Breast epithelium (tissue), 3 donors: ENCODE measurements at regions not wholly inside any gene's neighbourhood (a gene's known extent, or its start where the extent isn't known, plus 50 kb on each side); places are given as distances from the start of the nearest gene placed in this dataset.

ENCODE experiments used
- POLR2AphosphoS5 ChIP-seq, 3 donors: sonication (generic); formaldehyde crosslinking; IDR thresholded peaks; one replicate each; pipeline ENCODE4 v1.6.1; 2017; ENCODE audit warnings: antibody characterized with exemption in 3 of 3
- TF ChIP-seq, protein P1 (sequence below), 3 donors: fragments of 450-650 bp; IDR thresholded peaks; one replicate each; pipeline ENCODE4 v1.5.1; 2016 to 2017; ENCODE audit warnings: antibody characterized with exemption in 3 of 3, mild to moderate bottlenecking in 3 of 3, moderate library complexity in 3 of 3

DNA sequence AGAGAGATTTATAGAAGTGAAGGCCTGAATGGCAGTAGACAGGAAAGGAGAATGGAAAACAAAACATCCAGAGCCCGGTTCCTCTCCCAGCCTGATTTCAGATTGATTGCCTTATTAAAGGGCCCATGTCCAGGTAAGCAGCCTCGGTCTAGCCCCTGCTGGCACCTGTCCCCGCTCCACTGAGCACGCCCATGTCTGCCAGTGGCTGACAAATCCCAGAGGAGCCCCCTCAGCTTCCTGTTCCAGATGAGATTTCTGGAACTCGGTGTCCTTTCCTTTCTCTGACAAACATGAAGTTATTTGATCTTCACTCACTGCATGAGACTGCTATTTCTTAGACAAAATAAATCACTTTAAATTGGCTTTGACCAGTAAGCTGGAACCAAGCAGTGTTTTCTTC is 187.0 kb upstream of the ADCY2 start:
- TF ChIP-seq, protein P1, sequence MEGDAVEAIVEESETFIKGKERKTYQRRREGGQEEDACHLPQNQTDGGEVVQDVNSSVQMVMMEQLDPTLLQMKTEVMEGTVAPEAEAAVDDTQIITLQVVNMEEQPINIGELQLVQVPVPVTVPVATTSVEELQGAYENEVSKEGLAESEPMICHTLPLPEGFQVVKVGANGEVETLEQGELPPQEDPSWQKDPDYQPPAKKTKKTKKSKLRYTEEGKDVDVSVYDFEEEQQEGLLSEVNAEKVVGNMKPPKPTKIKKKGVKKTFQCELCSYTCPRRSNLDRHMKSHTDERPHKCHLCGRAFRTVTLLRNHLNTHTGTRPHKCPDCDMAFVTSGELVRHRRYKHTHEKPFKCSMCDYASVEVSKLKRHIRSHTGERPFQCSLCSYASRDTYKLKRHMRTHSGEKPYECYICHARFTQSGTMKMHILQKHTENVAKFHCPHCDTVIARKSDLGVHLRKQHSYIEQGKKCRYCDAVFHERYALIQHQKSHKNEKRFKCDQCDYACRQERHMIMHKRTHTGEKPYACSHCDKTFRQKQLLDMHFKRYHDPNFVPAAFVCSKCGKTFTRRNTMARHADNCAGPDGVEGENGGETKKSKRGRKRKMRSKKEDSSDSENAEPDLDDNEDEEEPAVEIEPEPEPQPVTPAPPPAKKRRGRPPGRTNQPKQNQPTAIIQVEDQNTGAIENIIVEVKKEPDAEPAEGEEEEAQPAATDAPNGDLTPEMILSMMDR (IDR thresholded peaks at IDR 0.05), result no peak
- no peak for TF ChIP-seq POLR2AphosphoS5 (IDR thresholded peaks at IDR 0.05)
